CD14-positive monocyte (primary cell): ENCODE measurements at regions not wholly inside any gene's neighbourhood (a gene's known extent, or its start where the extent isn't known, plus 50 kb on each side); places are given as distances from the start of the nearest gene placed in this dataset.

Experiments
- DNase-seq, 3 donors: peaks; one replicate each; pipeline ENCODE4 v3.0.0-alpha.2; 2011 to 2022
- H2AFZ ChIP-seq: 2 replicates; pipeline ENCODE4 v1.6.0; 2012; ENCODE audit warnings: mild to moderate bottlenecking, low read depth, low read length, inconsistent platforms; ENCODE audit not compliant: insufficient read depth, poor library complexity, severe bottlenecking
- H3K27ac ChIP-seq, 2 donors: 1 replicate in 1 of 2; 2 replicates in 1 of 2; pipeline ENCODE4 v1.5.1; 2012 to 2013; ENCODE audit warnings: low read length in 2 of 2, control low read depth in 1 of 2, inconsistent platforms in 1 of 2, low read depth in 1 of 2, mild to moderate bottlenecking in 1 of 2
- H3K27me3 ChIP-seq, 2 donors: one replicate each; pipeline versions ENCODE4 v1.6.0 to v1.6.1; 2011 to 2013; ENCODE audit warnings: low read length in 2 of 2; ENCODE audit not compliant: control insufficient read depth in 2 of 2, insufficient read depth in 2 of 2
- H3K36me3 ChIP-seq, 2 donors: replicated peaks in 1 of 2; 1 replicate in 1 of 2; 2 replicates in 1 of 2; pipeline versions ENCODE4 v1.5.1 to v1.6.1; 2012 to 2013; ENCODE audit warnings: low read length in 2 of 2, control low read depth in 1 of 2, inconsistent platforms in 1 of 2, mild to moderate bottlenecking in 1 of 2; ENCODE audit not compliant: insufficient read depth in 2 of 2, control insufficient read depth in 1 of 2
- H3K4me1 ChIP-seq, 2 donors: 1 replicate in 1 of 2; 2 replicates in 1 of 2; pipeline versions ENCODE4 v1.5.1 to v1.6.1; 2012 to 2013; ENCODE audit warnings: low read length in 2 of 2, control low read depth in 1 of 2, inconsistent platforms in 1 of 2, mild to moderate bottlenecking in 1 of 2, moderate library complexity in 1 of 2; ENCODE audit not compliant: insufficient read depth in 2 of 2, control insufficient read depth in 1 of 2
- H3K4me2 ChIP-seq: replicated peaks from 2 replicates; pipeline ENCODE3; 2012; ENCODE audit warnings: low read length, moderate library complexity, mild to moderate bottlenecking; ENCODE audit not compliant: poor library complexity, severe bottlenecking; ENCODE audit errors: extremely low read depth
- H3K4me3 ChIP-seq, 3 experiments: fragments of 200-600 bp in 1 of 3; sonication (generic) in 1 of 3; replicated peaks in 1 of 3; 1 replicate in 2 of 3; 2 replicates in 1 of 3; pipeline ENCODE4 v1.5.1; 2011 to 2013; ENCODE audit warnings: low read length in 3 of 3, mild to moderate bottlenecking in 3 of 3, control low read depth in 2 of 3, low read depth in 2 of 3, inconsistent platforms in 1 of 3, moderate library complexity in 1 of 3
- H3K79me2 ChIP-seq: 2 replicates; pipeline ENCODE4 v1.6.0; 2012; ENCODE audit warnings: mild to moderate bottlenecking, control low read depth, inconsistent platforms, low read length, moderate library complexity; ENCODE audit not compliant: insufficient read depth
- H3K9ac ChIP-seq: 2 replicates; pipeline ENCODE4 v1.6.0; 2017; ENCODE audit warnings: low read length, mild to moderate bottlenecking; ENCODE audit not compliant: insufficient read depth, poor library complexity, severe bottlenecking
- H3K9me3 ChIP-seq, 2 donors: replicated peaks in 1 of 2; 1 replicate in 1 of 2; 2 replicates in 1 of 2; pipeline versions ENCODE4 v1.5.1 to v1.6.1; 2012 to 2013; ENCODE audit warnings: low read length in 2 of 2, control low read depth in 1 of 2; ENCODE audit not compliant: control insufficient read depth in 1 of 2, insufficient read depth in 1 of 2
- H4K20me1 ChIP-seq: 2 replicates; pipeline ENCODE4 v1.6.0; 2012; ENCODE audit warnings: mild to moderate bottlenecking, low read length, control low read depth, moderate library complexity; ENCODE audit not compliant: insufficient read depth
- H3K27ac Mint-ChIP-seq, 7 donors: one replicate each; pipeline ENCODE4 v1.8.0; 2020; ENCODE audit warnings: mild to moderate bottlenecking in 7 of 7, mixed read lengths in 7 of 7, moderate library complexity in 6 of 7, inconsistent platforms in 2 of 7
- H3K27me3 Mint-ChIP-seq, 3 donors: one replicate each; pipeline ENCODE4 v1.8.0; 2021 to 2022; ENCODE audit warnings: low read depth in 3 of 3, mild to moderate bottlenecking in 3 of 3, mixed read lengths in 3 of 3, moderate library complexity in 3 of 3, inconsistent platforms in 1 of 3
- H3K36me3 Mint-ChIP-seq, 2 donors: one replicate each; pipeline ENCODE4 v1.8.0; 2020; ENCODE audit warnings: mixed read lengths in 2 of 2, inconsistent platforms in 1 of 2, mild to moderate bottlenecking in 1 of 2
- H3K4me1 Mint-ChIP-seq: one replicate; pipeline ENCODE4 v1.8.0; 2020; ENCODE audit warnings: mild to moderate bottlenecking, mixed read lengths
- H3K4me3 Mint-ChIP-seq, 2 donors: one replicate each; pipeline ENCODE4 v1.8.0; 2020; ENCODE audit warnings: mild to moderate bottlenecking in 2 of 2, mixed read lengths in 2 of 2, moderate library complexity in 1 of 2
- H3K9me3 Mint-ChIP-seq, 7 donors: one replicate each; pipeline ENCODE4 v1.8.0; 2020 to 2022; ENCODE audit warnings: mixed read lengths in 7 of 7, mild to moderate bottlenecking in 6 of 7, moderate library complexity in 6 of 7, inconsistent platforms in 2 of 7
- CTCF ChIP-seq: fragments of 200-600 bp; IDR thresholded peaks from one replicate; pipeline ENCODE4 v1.8.0; 2022; ENCODE audit warnings: antibody characterized with exemption, mild to moderate bottlenecking
- WGBS: methylation state at CpG from one replicate; pipeline ENCODE4 v1.1.5; 2013; ENCODE audit warnings: missing lambda C conversion rate; ENCODE audit not compliant: insufficient coverage; 5-methylcytosine and 5-hydroxymethylcytosine counted together
- intact Hi-C, 2 donors: fragments of 100-400 bp; cut with micrococcal nuclease; formaldehyde crosslinking; loops; one replicate each; pipeline versions ENCODE4 v1.15.0 to v1.15.1; 2023

- no peaks in the 10 kb centered on the region for H3K36me3 ChIP-seq
- no peaks in the 10 kb centered on the region for H3K79me2 ChIP-seq
- no peak for TF ChIP-seq CTCF
- no peak overlapping the region for H3K27ac Mint-ChIP-seq
- H3K36me3 Mint-ChIP-seq = no peaks in the 10 kb centered on the region
- no peaks in the 10 kb centered on the region for H3K4me1 Mint-ChIP-seq
- H3K4me3 ChIP-seq = no peak overlapping the region
- no CpG with 5 or more reads among the region's 4 CpGs for WGBS
- H3K27ac ChIP-seq = no peak overlapping the region
- intact Hi-C loops = no loop called here
- H3K9ac ChIP-seq = no peak overlapping the region
- H3K27me3 Mint-ChIP-seq = peaks cover 0 to 1% (median 0%) of the 10 kb centered on the region in 3 donors
- H3K9me3 Mint-ChIP-seq = peaks cover 0 to 1% (median 0%) of the 10 kb centered on the region in 7 donors
- no peak for DNase-seq
- H2AFZ ChIP-seq = no peak overlapping the region
- H3K27me3 ChIP-seq = no peaks in the 10 kb centered on the region
- H3K4me3 Mint-ChIP-seq = no peak overlapping the region
- H3K4me1 ChIP-seq = no peaks in the 10 kb centered on the region
- H4K20me1 ChIP-seq = no peaks in the 10 kb centered on the region
- no peaks in the 10 kb centered on the region for H3K9me3 ChIP-seq
- H3K4me2 ChIP-seq = no peak overlapping the region
These were observed 565.3 kb upstream of the ZNF804A start for GRCh38 chr2:184032983-184033382.

- H3K9me3 Mint-ChIP-seq = peaks cover 0 to 2% (median 0%) of the 10 kb centered on the region in 7 donors
- Histone ChIP-seq H3K9me3 (no peaks in the 10 kb centered on the region), H4K20me1 (no peaks in the 10 kb centered on the region), H3K27ac (no peak overlapping the region), H2AFZ (no peak overlapping the region), H3K79me2 (no peaks in the 10 kb centered on the region), H3K9ac (no peak overlapping the region), H3K36me3 (no peaks in the 10 kb centered on the region), H3K4me3 (no peak overlapping the region), H3K27me3 (no peaks in the 10 kb centered on the region), H3K4me1 (no peaks in the 10 kb centered on the region), H3K4me2 (no peak overlapping the region)
- H3K4me1 Mint-ChIP-seq = no peaks in the 10 kb centered on the region
- no peak overlapping the region for H3K27ac Mint-ChIP-seq
- no peak overlapping the region for H3K4me3 Mint-ChIP-seq
- no CpG with 5 or more reads among the region's 3 CpGs for WGBS
- H3K27me3 Mint-ChIP-seq = peaks cover 0 to 2% (median 0%) of the 10 kb centered on the region in 3 donors
- intact Hi-C loops = no loop called here
- TF ChIP-seq CTCF = no peak
- DNase-seq = no peak
- no peaks in the 10 kb centered on the region for H3K36me3 Mint-ChIP-seq
These were observed 561.1 kb upstream of the ZNF804A start for GRCh38 chr2:184037273-184037672.
